ENCODE measurements at regions not wholly inside any gene's neighbourhood (a gene's known extent, or its start where the extent isn't known, plus 50 kb on each side); places are given as distances from the start of the nearest gene placed in this dataset.

DNA sequence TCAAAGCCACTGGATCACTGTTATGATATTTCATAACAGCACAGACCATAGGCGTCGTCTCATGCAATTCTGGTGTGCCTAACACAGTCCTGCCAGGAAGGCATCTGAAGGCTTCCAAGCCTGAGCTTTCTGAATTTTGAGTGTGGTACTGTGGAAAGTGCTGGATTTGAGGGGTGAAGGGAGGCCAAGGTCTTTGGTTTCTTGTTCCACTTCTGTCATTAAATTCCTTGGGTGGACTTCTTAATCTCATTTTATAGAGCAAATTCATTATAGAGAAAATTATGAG, 441.3 kb upstream of the PIK3R1 start:
- no peak for DNase-seq (ENCODE audit: low read depth, low spot score)
- no peak overlapping the region for H3K27ac ChIP-seq (ENCODE audit: control insufficient read depth, insufficient read depth)
- CTCF ChIA-PET, result interaction anchor here (1.0 kb wide), 1 partner anchor 473 kb away, joined by 4 read pairs; no protein-coding TSS in a partner anchor
- ATAC-seq, result no peak
- POLR2A ChIA-PET, result no interaction called here
- TF ChIP-seq, protein P1, sequence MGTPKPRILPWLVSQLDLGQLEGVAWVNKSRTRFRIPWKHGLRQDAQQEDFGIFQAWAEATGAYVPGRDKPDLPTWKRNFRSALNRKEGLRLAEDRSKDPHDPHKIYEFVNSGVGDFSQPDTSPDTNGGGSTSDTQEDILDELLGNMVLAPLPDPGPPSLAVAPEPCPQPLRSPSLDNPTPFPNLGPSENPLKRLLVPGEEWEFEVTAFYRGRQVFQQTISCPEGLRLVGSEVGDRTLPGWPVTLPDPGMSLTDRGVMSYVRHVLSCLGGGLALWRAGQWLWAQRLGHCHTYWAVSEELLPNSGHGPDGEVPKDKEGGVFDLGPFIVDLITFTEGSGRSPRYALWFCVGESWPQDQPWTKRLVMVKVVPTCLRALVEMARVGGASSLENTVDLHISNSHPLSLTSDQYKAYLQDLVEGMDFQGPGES (IDR thresholded peaks at IDR 0.05), result no peak
- TF ChIP-seq NR2F1 (conservative IDR thresholded peaks at IDR 0.05) (no peak), SMARCA5 (IDR thresholded peaks at IDR 0.05) (no peak), BCL11A (IDR thresholded peaks at IDR 0.05; ENCODE audit: low read depth, low read length) (no peak), NRF1 (conservative IDR thresholded peaks at IDR 0.05; ENCODE audit: low read depth, low read length) (no peak), ZZZ3 (IDR thresholded peaks at IDR 0.05; ENCODE audit: control insufficient read depth, insufficient read length, low read depth) (no peak)
- in situ Hi-C loops (cut with MboI), result no loop called here
- no peaks in the 10 kb centered on the region; the same call in 2 of the 3 replicates for H3K9me3 ChIP-seq (replicated peaks; ENCODE audit: control insufficient read depth, insufficient read depth, low read length)
- H3K4me3 ChIP-seq, result no peak overlapping the region
- no peak overlapping the region for H2AFZ ChIP-seq (ENCODE audit: control insufficient read depth, low read depth, low read length)
- intact Hi-C loops (cut with micrococcal nuclease; ENCODE audit: unreplicated experiment), result no loop called here
- RAD21 ChIA-PET (ENCODE audit: unreplicated experiment), result no interaction called here
- H4K20me1 ChIP-seq (ENCODE audit: control insufficient read depth, insufficient read depth), result no peaks in the 10 kb centered on the region
- WGBS (ENCODE audit: insufficient coverage, insufficient replicate concordance, low lambda C conversion rate, missing lambda C conversion rate), result 37% methylated on average over 2 of the region's 2 CpGs
- no peak overlapping the region for H3K4me2 ChIP-seq (ENCODE audit: control insufficient read depth, insufficient read depth)
- H3K79me2 ChIP-seq (ENCODE audit: control insufficient read depth, insufficient read depth, low read length), result no peaks in the 10 kb centered on the region
- no peak overlapping the region for H3K9ac ChIP-seq (ENCODE audit: control insufficient read depth, insufficient read depth, low read length)
- H3K36me3 ChIP-seq (ENCODE audit: control insufficient read depth in 2 of 2, insufficient read depth in 2 of 2, low read length in 1 of 2), result no peaks in the 10 kb centered on the region
- H3K4me1 ChIP-seq (ENCODE audit: control insufficient read depth, insufficient read depth, low read length), result no peaks in the 10 kb centered on the region
- no peak for FAIRE-seq
- BruUV-seq (replicated peaks), result no TSS peak
- SMC1A ChIA-PET (ENCODE audit: uncharacterized antibody, unreplicated experiment), result no interaction called here
- H3K27me3 ChIP-seq (replicated peaks in 1 of 2; ENCODE audit: control insufficient read depth in 2 of 2, insufficient read depth in 2 of 2, low read length in 1 of 2), result no peaks in the 10 kb centered on the region

- no peak for ATAC-seq
- Histone ChIP-seq H3K36me3 (ENCODE audit: control insufficient read depth in 2 of 2, insufficient read depth in 2 of 2, low read length in 1 of 2) (no peaks in the 10 kb centered on the region), H4K20me1 (ENCODE audit: control insufficient read depth, insufficient read depth) (no peaks in the 10 kb centered on the region), H3K79me2 (ENCODE audit: control insufficient read depth, insufficient read depth, low read length) (no peaks in the 10 kb centered on the region), H3K4me2 (ENCODE audit: control insufficient read depth, insufficient read depth) (no peak overlapping the region), H3K4me3 (no peak overlapping the region), H3K27ac (ENCODE audit: control insufficient read depth, insufficient read depth) (no peak overlapping the region), H3K9ac (ENCODE audit: control insufficient read depth, insufficient read depth, low read length) (no peak overlapping the region), H3K27me3 (replicated peaks in 1 of 2; ENCODE audit: control insufficient read depth in 2 of 2, insufficient read depth in 2 of 2, low read length in 1 of 2) (no peaks in the 10 kb centered on the region), H2AFZ (ENCODE audit: control insufficient read depth, low read depth, low read length) (no peak overlapping the region), H3K9me3 (replicated peaks; ENCODE audit: control insufficient read depth, insufficient read depth, low read length) (no peaks in the 10 kb centered on the region; the same call in 2 of the 3 replicates), H3K4me1 (ENCODE audit: control insufficient read depth, insufficient read depth, low read length) (no peaks in the 10 kb centered on the region)
- in situ Hi-C loops (cut with MboI) (no loop called here), intact Hi-C loops (cut with micrococcal nuclease; ENCODE audit: unreplicated experiment) (no loop called here)
- BruUV-seq (replicated peaks), result no TSS peak
- FAIRE-seq, result no peak
- CTCF ChIA-PET, result interaction anchor here (1.0 kb wide), 1 partner anchor 473 kb away, joined by 4 read pairs; no protein-coding TSS in a partner anchor
- SMC1A ChIA-PET (ENCODE audit: uncharacterized antibody, unreplicated experiment), result no interaction called here
- POLR2A ChIA-PET, result no interaction called here
- no peak for DNase-seq (ENCODE audit: low read depth, low spot score)
- 61% methylated on average over 3 of the region's 3 CpGs for WGBS (ENCODE audit: insufficient coverage, insufficient replicate concordance, low lambda C conversion rate, missing lambda C conversion rate)
- RAD21 ChIA-PET (ENCODE audit: unreplicated experiment), result no interaction called here
- TF ChIP-seq SPI1 (IDR thresholded peaks at IDR 0.05; ENCODE audit: borderline replicate concordance, insufficient read depth, low read depth, low read length) (no peak), RAD51 (IDR thresholded peaks at IDR 0.05) (no peak), NFXL1 (IDR thresholded peaks at IDR 0.05; ENCODE audit: borderline replicate concordance) (no peak), NR2C1 (IDR thresholded peaks at IDR 0.05) (no peak)
These were observed 441.9 kb upstream of the PIK3R1 start for GRCh38 chr5:67773411-67774266.
